Smooth muscle cell (in vitro differentiated cells): ENCODE measurements at regions not wholly inside any gene's neighbourhood (a gene's known extent, or its start where the extent isn't known, plus 50 kb on each side); places are given as distances from the start of the nearest gene placed in this dataset.

ENCODE experiments used
- DNase-seq: peaks from one replicate; lab custom pipeline; 2025; ENCODE audit not compliant: unreplicated experiment; lab: John Stamatoyannopoulos, UW
- H2AFZ ChIP-seq: fragments of 200-600 bp; sonication (generic); 2 replicates; pipeline ENCODE4 v1.6.0; 2016; ENCODE audit warnings: antibody characterized with exemption, low read depth, mild to moderate bottlenecking
- H3F3A ChIP-seq: fragments of 200-600 bp; sonication (generic); 2 replicates; pipeline ENCODE4 v1.6.0; 2017; ENCODE audit warnings: antibody characterized with exemption, low read depth
- H3K27ac ChIP-seq: fragments of 200-600 bp; sonication (generic); 2 replicates; pipeline ENCODE4 v1.5.1; 2016; ENCODE audit warnings: low read depth, mild to moderate bottlenecking
- H3K27me3 ChIP-seq: fragments of 200-600 bp; sonication (generic); 2 replicates; pipeline ENCODE4 v1.6.1; 2016; ENCODE audit warnings: low read depth, mild to moderate bottlenecking
- H3K36me3 ChIP-seq: fragments of 200-600 bp; sonication (generic); 2 replicates; pipeline ENCODE4 v1.5.1; 2016; ENCODE audit warnings: low read depth
- H3K4me1 ChIP-seq: fragments of 200-600 bp; sonication (generic); 2 replicates; pipeline ENCODE4 v1.5.1; 2016; ENCODE audit warnings: low read depth
- H3K4me2 ChIP-seq: fragments of 200-600 bp; sonication (generic); 2 replicates; pipeline ENCODE4 v1.6.0; 2016; ENCODE audit warnings: mild to moderate bottlenecking
- H3K4me3 ChIP-seq: fragments of 200-600 bp; sonication (generic); 2 replicates; pipeline ENCODE4 v1.5.1; 2016; ENCODE audit warnings: mild to moderate bottlenecking
- H3K79me2 ChIP-seq: fragments of 200-600 bp; sonication (generic); 2 replicates; pipeline ENCODE4 v1.6.0; 2016; ENCODE audit warnings: low read depth, mild to moderate bottlenecking
- H3K9ac ChIP-seq: fragments of 200-600 bp; sonication (generic); 2 replicates; pipeline ENCODE4 v1.6.0; 2016; ENCODE audit warnings: low read depth
- H3K9me3 ChIP-seq: fragments of 200-600 bp; sonication (generic); replicated peaks from 2 replicates; pipeline ENCODE4 v1.5.1; 2016; ENCODE audit warnings: low read depth
- H4K20me1 ChIP-seq: fragments of 200-600 bp; sonication (generic); 2 replicates; pipeline ENCODE4 v1.6.0; 2016; ENCODE audit warnings: low read depth
- WGBS: methylation state at CpG from one replicate; pipeline ENCODE4 v1.1.7; 2016; ENCODE audit warnings: low lambda C conversion rate; 5-methylcytosine and 5-hydroxymethylcytosine counted together
- TF ChIP-seq, protein P1 (sequence below): fragments of 200-600 bp; sonication (generic); IDR thresholded peaks from 2 replicates; pipeline ENCODE4 v1.5.1; 2017; ENCODE audit warnings: borderline replicate concordance, mild to moderate bottlenecking, antibody characterized with exemption; ENCODE audit not compliant: insufficient read depth, poor library complexity, severe bottlenecking

DNA sequence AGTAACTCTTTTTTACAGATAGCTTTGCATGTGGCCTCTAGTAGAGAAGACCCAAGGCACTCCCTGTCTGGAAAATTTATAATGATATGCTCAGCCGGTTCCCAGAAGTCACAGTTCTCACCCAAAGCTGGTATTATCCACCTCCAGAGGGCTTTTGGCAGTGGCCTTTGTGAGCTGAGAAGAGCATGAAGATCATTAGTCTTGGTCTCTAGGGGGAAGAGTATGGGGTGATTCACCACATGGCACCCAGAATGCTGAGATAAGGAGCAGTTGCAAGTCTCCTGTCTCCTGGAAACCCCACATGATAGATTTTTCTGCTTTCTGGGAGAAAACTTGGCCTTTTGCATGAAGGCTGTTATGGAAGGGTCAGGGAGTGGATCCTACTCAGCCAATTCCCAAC lies 75.4 kb upstream of the PRPS1 start:
- DNase-seq: no peak

DNA sequence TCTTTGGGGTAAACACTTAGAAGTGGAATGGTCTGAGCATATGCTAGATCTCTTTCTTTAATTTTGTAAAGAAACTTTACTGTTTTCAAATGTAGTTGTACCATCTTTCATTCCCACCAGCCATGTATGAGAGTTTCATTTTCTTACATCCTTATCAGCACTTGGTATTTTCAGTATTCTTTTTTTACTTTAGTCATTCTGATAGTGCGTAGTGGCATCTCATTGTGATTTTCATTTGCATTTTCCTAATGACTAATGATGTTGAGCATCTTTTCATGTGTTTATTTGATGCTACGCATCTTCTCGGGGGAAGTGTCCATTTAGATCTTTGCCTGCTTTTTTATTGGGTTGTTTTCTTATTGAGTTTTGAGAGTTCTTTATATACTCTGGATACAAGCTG lies 71.3 kb upstream of the PRPS1 start:
- H2AFZ ChIP-seq: no peak overlapping the region
- no peak overlapping the region for H3K4me3 ChIP-seq
- no peaks in the 10 kb centered on the region for H3F3A ChIP-seq
- no peak overlapping the region for H3K4me2 ChIP-seq
- H3K9me3 ChIP-seq: no peaks in the 10 kb centered on the region
- no peak overlapping the region for H3K9ac ChIP-seq
- no peaks in the 10 kb centered on the region for H3K27me3 ChIP-seq
- no peaks in the 10 kb centered on the region for H3K79me2 ChIP-seq
- 91% methylated on average over 3 of the region's 3 CpGs for WGBS
- TF ChIP-seq, protein P1, sequence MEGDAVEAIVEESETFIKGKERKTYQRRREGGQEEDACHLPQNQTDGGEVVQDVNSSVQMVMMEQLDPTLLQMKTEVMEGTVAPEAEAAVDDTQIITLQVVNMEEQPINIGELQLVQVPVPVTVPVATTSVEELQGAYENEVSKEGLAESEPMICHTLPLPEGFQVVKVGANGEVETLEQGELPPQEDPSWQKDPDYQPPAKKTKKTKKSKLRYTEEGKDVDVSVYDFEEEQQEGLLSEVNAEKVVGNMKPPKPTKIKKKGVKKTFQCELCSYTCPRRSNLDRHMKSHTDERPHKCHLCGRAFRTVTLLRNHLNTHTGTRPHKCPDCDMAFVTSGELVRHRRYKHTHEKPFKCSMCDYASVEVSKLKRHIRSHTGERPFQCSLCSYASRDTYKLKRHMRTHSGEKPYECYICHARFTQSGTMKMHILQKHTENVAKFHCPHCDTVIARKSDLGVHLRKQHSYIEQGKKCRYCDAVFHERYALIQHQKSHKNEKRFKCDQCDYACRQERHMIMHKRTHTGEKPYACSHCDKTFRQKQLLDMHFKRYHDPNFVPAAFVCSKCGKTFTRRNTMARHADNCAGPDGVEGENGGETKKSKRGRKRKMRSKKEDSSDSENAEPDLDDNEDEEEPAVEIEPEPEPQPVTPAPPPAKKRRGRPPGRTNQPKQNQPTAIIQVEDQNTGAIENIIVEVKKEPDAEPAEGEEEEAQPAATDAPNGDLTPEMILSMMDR: no peak
- H4K20me1 ChIP-seq: no peaks in the 10 kb centered on the region
- no peak for DNase-seq
- H3K27ac ChIP-seq: no peak overlapping the region
- no peaks in the 10 kb centered on the region for H3K36me3 ChIP-seq
- H3K4me1 ChIP-seq: peaks cover 8% of the 10 kb centered on the region

More for the DNA sequence above, 75.4 kb upstream of the PRPS1 start:
- Histone ChIP-seq H2AFZ (no peak overlapping the region), H3K9me3 (no peaks in the 10 kb centered on the region), H3K4me2 (no peak overlapping the region), H3K27ac (peak overlapping the region; percentile 15), H3F3A (no peaks in the 10 kb centered on the region), H3K9ac (no peak overlapping the region), H3K4me1 (no peaks in the 10 kb centered on the region), H3K36me3 (no peaks in the 10 kb centered on the region), H3K79me2 (no peaks in the 10 kb centered on the region), H3K4me3 (no peak overlapping the region), H4K20me1 (no peaks in the 10 kb centered on the region), H3K27me3 (no peaks in the 10 kb centered on the region)
- TF ChIP-seq, protein P1: no peak
- WGBS: 42% methylated on average over 1 of the region's 1 CpG

DNA sequence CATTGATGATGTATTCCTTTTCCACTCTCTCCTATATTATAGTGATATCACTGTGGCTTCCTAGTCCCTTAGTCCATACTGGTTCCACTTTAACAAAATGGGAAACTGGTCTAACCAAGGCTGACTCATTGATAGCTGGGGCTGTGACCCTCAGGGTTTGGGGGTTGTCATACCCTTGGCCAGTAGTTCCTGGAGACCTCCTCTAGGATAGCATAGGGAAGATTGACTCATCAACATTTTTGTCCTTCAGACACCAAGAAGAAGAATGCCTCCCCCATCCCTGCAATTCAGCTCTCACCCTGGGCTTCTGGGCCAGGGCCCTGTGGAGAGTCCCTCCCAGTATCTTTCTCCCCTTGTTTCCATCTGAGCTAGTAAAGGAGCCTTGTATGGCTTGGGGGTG lies 68.8 kb upstream of the PRPS1 start:
- DNase-seq: no peak
- H3K36me3 ChIP-seq: no peaks in the 10 kb centered on the region
- no peaks in the 10 kb centered on the region for H3F3A ChIP-seq
- H4K20me1 ChIP-seq: no peaks in the 10 kb centered on the region
- no peaks in the 10 kb centered on the region for H3K27me3 ChIP-seq
- H3K9me3 ChIP-seq: no peaks in the 10 kb centered on the region
- H3K79me2 ChIP-seq: no peaks in the 10 kb centered on the region
- TF ChIP-seq, protein P1: no peak
- no peak overlapping the region for H3K4me2 ChIP-seq
- H3K4me3 ChIP-seq: no peak overlapping the region
- no peak overlapping the region for H2AFZ ChIP-seq
- no peak overlapping the region for H3K9ac ChIP-seq
- H3K27ac ChIP-seq: no peak overlapping the region
- peaks cover 8% of the 10 kb centered on the region for H3K4me1 ChIP-seq

DNA sequence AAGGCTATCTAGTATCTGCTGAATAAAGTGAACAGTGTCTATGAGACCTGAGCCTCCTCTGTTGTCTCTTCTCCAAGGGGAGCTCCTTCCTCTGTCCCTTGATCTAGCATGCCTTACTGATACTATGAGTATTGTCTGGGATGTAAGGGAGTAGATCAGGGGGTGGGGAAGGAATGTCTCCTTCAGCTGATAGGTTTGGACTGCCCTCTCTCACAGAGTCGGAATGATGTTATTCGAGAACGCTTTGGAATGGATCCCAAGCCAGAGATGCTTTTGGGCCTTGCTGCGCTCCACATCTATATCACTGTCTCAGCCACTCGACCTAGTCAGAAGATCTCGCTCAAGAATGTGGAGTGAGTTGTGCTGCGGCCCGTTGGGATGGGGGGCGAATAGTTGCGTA lies 68.3 kb upstream of the PRPS1 start:
- no peak for DNase-seq
- TF ChIP-seq, protein P1: no peak
- H3K4me3 ChIP-seq: no peak overlapping the region
- H3K4me1 ChIP-seq: peaks cover 8% of the 10 kb centered on the region
- H3K27me3 ChIP-seq: no peaks in the 10 kb centered on the region
- H2AFZ ChIP-seq: no peak overlapping the region
- H3F3A ChIP-seq: no peaks in the 10 kb centered on the region
- no peaks in the 10 kb centered on the region for H3K79me2 ChIP-seq
- H3K4me2 ChIP-seq: no peak overlapping the region
- H3K27ac ChIP-seq: no peak overlapping the region
- no peaks in the 10 kb centered on the region for H3K9me3 ChIP-seq
- WGBS: 91% methylated on average over 10 of the region's 10 CpGs
- no peaks in the 10 kb centered on the region for H3K36me3 ChIP-seq
- no peaks in the 10 kb centered on the region for H4K20me1 ChIP-seq
- H3K9ac ChIP-seq: no peak overlapping the region
